ENCODE measurements at regions not wholly inside any gene's neighbourhood (a gene's known extent, or its start where the extent isn't known, plus 50 kb on each side); places are given as distances from the start of the nearest gene placed in this dataset.

DNA sequence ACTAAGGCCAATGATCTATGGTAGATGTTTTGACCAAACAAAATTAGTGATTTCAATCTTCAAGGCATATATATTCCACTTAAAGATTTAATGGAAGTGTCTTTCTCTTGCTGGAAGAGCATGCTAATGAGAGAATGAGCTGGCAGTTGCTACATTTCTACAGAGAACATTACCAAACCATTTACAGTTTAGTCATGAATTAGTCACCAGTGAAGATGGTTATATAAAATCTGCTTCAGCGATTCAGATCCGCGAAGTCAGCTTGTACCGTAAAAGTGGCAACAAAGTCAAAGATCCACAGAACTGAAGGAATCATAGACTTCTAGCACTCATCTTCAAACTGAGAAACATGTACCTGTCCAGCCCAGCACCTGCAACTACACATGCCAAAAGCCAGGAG, 156.3 kb downstream of the SLITRK5 start:
- H3K9me3 ChIP-seq (replicated peaks; ENCODE audit: control insufficient read depth, insufficient read depth, low read depth, low read length): no peaks in the 10 kb centered on the region
- H2AFZ ChIP-seq (ENCODE audit: low read depth, low read length): no peak overlapping the region
- no peaks in the 10 kb centered on the region for H3K36me3 ChIP-seq (ENCODE audit: control insufficient read depth, insufficient read depth, low read length)
- H3K4me3 ChIP-seq: no peak overlapping the region
- intact Hi-C loops (cut with micrococcal nuclease): no loop called here
- WGBS (ENCODE audit: insufficient coverage, low coverage, missing lambda C conversion rate): 0% methylated on average over 4 of the region's 4 CpGs
- H3K9me1 ChIP-seq (ENCODE audit: control insufficient read depth, insufficient read depth, low read length): no peaks in the 10 kb centered on the region
- ChIA-PET CTCF (ENCODE audit: low intra/inter-chr PET ratio) (no interaction called here), POLR2A (no interaction called here)
- DNase-seq (ENCODE audit: extremely low read depth in 1 of 4, low spot score in 3 of 4) (no peak), ATAC-seq (no peak), FAIRE-seq (no peak)
- in situ Hi-C loops (cut with MboI): no loop called here
- no peaks in the 10 kb centered on the region for H3K4me1 ChIP-seq (replicated peaks in 1 of 2; ENCODE audit: control insufficient read depth in 2 of 2, insufficient read depth in 2 of 2, low read length in 2 of 2)
- no peaks in the 10 kb centered on the region for H3K27me3 ChIP-seq (ENCODE audit: control insufficient read depth in 2 of 2, insufficient read depth in 2 of 2, low read length in 2 of 2)
- BruUV-seq (replicated peaks): no TSS peak
- H3K4me2 ChIP-seq (ENCODE audit: insufficient read depth, low read length): no peak overlapping the region
- H3K9ac ChIP-seq (ENCODE audit: insufficient read depth in 1 of 2, low read depth in 2 of 2, low read length in 2 of 2): no peak overlapping the region
- H3K79me2 ChIP-seq (ENCODE audit: control insufficient read depth, insufficient read depth, low read length): no peaks in the 10 kb centered on the region
- H3K27ac ChIP-seq (ENCODE audit: extremely low read depth, low read depth, low read length): no peak overlapping the region
- H4K20me1 ChIP-seq (replicated peaks; ENCODE audit: control insufficient read depth, insufficient read depth, low read length): no peaks in the 10 kb centered on the region
- TF ChIP-seq, protein P1, sequence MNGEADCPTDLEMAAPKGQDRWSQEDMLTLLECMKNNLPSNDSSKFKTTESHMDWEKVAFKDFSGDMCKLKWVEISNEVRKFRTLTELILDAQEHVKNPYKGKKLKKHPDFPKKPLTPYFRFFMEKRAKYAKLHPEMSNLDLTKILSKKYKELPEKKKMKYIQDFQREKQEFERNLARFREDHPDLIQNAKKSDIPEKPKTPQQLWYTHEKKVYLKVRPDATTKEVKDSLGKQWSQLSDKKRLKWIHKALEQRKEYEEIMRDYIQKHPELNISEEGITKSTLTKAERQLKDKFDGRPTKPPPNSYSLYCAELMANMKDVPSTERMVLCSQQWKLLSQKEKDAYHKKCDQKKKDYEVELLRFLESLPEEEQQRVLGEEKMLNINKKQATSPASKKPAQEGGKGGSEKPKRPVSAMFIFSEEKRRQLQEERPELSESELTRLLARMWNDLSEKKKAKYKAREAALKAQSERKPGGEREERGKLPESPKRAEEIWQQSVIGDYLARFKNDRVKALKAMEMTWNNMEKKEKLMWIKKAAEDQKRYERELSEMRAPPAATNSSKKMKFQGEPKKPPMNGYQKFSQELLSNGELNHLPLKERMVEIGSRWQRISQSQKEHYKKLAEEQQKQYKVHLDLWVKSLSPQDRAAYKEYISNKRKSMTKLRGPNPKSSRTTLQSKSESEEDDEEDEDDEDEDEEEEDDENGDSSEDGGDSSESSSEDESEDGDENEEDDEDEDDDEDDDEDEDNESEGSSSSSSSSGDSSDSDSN (IDR thresholded peaks at IDR 0.05; ENCODE audit: borderline replicate concordance in 1 of 2, low read depth in 2 of 2, low read length in 2 of 2): no peak
- TF ChIP-seq, protein P2, sequence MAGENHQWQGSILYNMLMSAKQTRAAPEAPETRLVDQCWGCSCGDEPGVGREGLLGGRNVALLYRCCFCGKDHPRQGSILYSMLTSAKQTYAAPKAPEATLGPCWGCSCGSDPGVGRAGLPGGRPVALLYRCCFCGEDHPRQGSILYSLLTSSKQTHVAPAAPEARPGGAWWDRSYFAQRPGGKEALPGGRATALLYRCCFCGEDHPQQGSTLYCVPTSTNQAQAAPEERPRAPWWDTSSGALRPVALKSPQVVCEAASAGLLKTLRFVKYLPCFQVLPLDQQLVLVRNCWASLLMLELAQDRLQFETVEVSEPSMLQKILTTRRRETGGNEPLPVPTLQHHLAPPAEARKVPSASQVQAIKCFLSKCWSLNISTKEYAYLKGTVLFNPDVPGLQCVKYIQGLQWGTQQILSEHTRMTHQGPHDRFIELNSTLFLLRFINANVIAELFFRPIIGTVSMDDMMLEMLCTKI (IDR thresholded peaks at IDR 0.05; ENCODE audit: partially characterized antibody): no peak
- TF ChIP-seq GABPB1 (CRISPR knock-in tag; IDR thresholded peaks at IDR 0.05) (no peak), ZC3H8 (IDR thresholded peaks at IDR 0.05) (no peak), SMAD2 (IDR thresholded peaks at IDR 0.05; ENCODE audit: low read depth, low read length) (no peak), ZC3H4 (CRISPR knock-in tag; IDR thresholded peaks at IDR 0.05; ENCODE audit: borderline replicate concordance) (no peak), RHOXF2B (CRISPR knock-in tag; conservative IDR thresholded peaks at IDR 0.05) (no peak), SREBF1 (IDR thresholded peaks at IDR 0.05; ENCODE audit: borderline replicate concordance, low read depth, low read length) (no peak), HDAC2 (IDR thresholded peaks at IDR 0.05) (no peak), MAFF (IDR thresholded peaks at IDR 0.05; ENCODE audit: low read length) (no peak), XRCC5 (IDR thresholded peaks at IDR 0.05; ENCODE audit: low read depth, low read length) (no peak), ZNF766 (CRISPR knock-in tag; conservative IDR thresholded peaks at IDR 0.05) (no peak), POLR2AphosphoS5 (IDR thresholded peaks at IDR 0.05; ENCODE audit: control insufficient read depth, insufficient read depth, low read depth, low read length) (no peak), ZNF584 (CRISPR knock-in tag; IDR thresholded peaks at IDR 0.05; ENCODE audit: low read depth) (no peak)
- TF ChIP-seq, protein P3, sequence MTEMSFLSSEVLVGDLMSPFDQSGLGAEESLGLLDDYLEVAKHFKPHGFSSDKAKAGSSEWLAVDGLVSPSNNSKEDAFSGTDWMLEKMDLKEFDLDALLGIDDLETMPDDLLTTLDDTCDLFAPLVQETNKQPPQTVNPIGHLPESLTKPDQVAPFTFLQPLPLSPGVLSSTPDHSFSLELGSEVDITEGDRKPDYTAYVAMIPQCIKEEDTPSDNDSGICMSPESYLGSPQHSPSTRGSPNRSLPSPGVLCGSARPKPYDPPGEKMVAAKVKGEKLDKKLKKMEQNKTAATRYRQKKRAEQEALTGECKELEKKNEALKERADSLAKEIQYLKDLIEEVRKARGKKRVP (CRISPR knock-in tag; IDR thresholded peaks at IDR 0.05): no peak
- TF ChIP-seq, protein P4, sequence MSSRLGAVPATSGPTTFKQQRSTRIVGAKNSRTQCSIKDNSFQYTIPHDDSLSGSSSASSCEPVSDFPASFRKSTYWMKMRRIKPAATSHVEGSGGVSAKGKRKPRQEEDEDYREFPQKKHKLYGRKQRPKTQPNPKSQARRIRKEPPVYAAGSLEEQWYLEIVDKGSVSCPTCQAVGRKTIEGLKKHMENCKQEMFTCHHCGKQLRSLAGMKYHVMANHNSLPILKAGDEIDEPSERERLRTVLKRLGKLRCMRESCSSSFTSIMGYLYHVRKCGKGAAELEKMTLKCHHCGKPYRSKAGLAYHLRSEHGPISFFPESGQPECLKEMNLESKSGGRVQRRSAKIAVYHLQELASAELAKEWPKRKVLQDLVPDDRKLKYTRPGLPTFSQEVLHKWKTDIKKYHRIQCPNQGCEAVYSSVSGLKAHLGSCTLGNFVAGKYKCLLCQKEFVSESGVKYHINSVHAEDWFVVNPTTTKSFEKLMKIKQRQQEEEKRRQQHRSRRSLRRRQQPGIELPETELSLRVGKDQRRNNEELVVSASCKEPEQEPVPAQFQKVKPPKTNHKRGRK (tag; IDR thresholded peaks at IDR 0.05): no peak
- TF ChIP-seq, protein P5, sequence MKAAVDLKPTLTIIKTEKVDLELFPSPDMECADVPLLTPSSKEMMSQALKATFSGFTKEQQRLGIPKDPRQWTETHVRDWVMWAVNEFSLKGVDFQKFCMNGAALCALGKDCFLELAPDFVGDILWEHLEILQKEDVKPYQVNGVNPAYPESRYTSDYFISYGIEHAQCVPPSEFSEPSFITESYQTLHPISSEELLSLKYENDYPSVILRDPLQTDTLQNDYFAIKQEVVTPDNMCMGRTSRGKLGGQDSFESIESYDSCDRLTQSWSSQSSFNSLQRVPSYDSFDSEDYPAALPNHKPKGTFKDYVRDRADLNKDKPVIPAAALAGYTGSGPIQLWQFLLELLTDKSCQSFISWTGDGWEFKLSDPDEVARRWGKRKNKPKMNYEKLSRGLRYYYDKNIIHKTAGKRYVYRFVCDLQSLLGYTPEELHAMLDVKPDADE (conservative IDR thresholded peaks at IDR 0.05; ENCODE audit: control insufficient read depth, low read depth, low read length): no peak

All from K562 (cell line).